Mucosa of stomach (tissue), 1 donor: ENCODE measurements at regions not wholly inside any gene's neighbourhood (a gene's known extent, or its start where the extent isn't known, plus 50 kb on each side); places are given as distances from the start of the nearest gene placed in this dataset.

ENCODE experiments used
- H3K27me3 ChIP-seq: one replicate; pipeline ENCODE4 v1.7.0; 2013; ENCODE audit warnings: mild to moderate bottlenecking, low read length; ENCODE audit not compliant: control insufficient read depth, insufficient read depth
- H3K36me3 ChIP-seq: one replicate; pipeline ENCODE4 v1.7.0; 2013; ENCODE audit warnings: low read length; ENCODE audit not compliant: control insufficient read depth, insufficient read depth
- H3K4me1 ChIP-seq: one replicate; pipeline ENCODE4 v1.7.0; 2013; ENCODE audit warnings: mild to moderate bottlenecking, low read length; ENCODE audit not compliant: control insufficient read depth, insufficient read depth
- H3K4me3 ChIP-seq: one replicate; pipeline ENCODE4 v1.7.0; 2013; ENCODE audit warnings: low read length
- H3K9ac ChIP-seq: one replicate; pipeline ENCODE4 v1.7.0; 2013; ENCODE audit warnings: mild to moderate bottlenecking, low read length, moderate library complexity
- H3K9me3 ChIP-seq: one replicate; pipeline ENCODE4 v1.7.0; 2013; ENCODE audit warnings: mild to moderate bottlenecking, low read length, moderate library complexity; ENCODE audit not compliant: control insufficient read depth
- donor health status: Pancreatic carcinoma.

DNA sequence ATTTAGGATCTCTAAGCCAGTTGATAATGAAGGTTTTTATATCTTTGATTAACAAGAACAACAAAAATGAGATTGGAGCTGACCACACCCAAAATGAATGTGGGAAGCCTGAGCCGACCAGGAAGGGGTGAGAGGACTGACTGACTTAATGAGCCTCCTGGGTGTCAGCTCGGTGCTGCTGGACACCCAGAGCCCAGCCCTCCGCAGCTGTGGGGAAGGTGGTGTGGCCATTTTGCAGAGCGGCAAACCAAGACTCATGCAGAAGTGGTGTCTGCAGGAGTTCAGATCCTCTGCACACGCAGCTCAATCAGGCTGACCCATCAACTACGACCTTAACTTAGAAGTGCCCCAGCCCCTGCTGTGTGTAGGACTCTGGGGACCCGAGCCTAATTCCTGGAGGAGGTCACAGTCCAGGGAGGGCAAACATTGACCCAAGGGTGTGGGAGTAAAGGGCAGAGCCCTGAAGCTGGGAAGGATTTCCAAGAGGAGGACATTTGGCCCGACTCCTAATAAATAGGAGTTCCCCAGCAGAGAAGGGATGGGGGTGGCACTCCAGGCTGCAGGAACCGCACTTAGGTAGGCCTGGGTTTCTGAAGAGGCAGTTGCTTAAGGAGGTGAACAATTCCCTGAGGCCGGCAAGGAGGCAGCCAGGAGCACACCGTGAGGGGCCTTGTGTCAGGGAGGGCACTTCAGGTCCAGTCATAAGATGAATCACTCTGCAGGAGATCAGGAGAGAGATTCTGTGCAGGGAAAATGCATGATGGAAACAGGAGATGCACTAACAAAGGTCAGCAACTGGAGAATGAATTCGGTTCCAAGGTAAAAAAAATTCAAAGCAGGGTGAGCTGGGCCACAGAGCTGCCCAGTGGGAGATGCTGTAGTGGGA lies 197.1 kb upstream of the TPM1 start:
- Histone ChIP-seq H3K9me3 (no peaks in the 10 kb centered on the region), H3K36me3 (no peaks in the 10 kb centered on the region), H3K4me1 (peaks cover 12% of the 10 kb centered on the region), H3K27me3 (no peaks in the 10 kb centered on the region), H3K9ac (no peak overlapping the region), H3K4me3 (no peak overlapping the region)

DNA sequence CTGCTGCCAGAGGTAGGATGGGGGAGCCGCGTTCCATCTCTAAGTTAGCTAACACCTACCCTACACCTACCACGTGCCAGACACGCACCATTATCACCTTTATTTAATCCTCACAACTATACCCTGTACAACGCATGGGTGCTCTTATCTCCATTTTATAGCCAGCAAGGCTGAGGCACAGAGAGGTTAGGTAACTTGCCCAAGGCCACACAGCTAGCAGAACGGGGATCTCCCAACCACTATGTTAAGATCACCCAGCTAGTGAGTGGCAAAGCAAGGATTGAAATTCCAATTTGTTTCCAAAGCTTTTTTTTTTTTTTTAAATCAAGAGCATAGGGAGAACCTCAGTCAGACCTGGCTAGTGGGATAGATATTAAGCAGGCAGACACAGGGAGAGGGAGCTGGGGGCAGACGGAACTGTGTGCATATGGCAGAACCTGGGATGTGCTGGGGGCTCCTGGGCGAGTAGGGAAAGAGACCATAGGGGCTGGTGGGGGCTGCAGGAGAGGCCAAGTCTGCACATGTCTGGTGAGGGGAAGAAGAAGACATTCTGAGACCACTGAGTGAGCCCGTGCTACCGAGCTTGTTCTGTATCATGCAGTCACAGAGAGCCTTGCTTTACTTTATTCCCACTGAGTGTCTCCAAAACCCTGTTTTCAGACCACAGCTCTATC lies 196.3 kb upstream of the TPM1 start:
- Histone ChIP-seq H3K9me3 (no peaks in the 10 kb centered on the region), H3K4me1 (peaks cover 12% of the 10 kb centered on the region), H3K27me3 (no peaks in the 10 kb centered on the region), H3K4me3 (no peak overlapping the region), H3K36me3 (no peaks in the 10 kb centered on the region), H3K9ac (no peak overlapping the region)

DNA sequence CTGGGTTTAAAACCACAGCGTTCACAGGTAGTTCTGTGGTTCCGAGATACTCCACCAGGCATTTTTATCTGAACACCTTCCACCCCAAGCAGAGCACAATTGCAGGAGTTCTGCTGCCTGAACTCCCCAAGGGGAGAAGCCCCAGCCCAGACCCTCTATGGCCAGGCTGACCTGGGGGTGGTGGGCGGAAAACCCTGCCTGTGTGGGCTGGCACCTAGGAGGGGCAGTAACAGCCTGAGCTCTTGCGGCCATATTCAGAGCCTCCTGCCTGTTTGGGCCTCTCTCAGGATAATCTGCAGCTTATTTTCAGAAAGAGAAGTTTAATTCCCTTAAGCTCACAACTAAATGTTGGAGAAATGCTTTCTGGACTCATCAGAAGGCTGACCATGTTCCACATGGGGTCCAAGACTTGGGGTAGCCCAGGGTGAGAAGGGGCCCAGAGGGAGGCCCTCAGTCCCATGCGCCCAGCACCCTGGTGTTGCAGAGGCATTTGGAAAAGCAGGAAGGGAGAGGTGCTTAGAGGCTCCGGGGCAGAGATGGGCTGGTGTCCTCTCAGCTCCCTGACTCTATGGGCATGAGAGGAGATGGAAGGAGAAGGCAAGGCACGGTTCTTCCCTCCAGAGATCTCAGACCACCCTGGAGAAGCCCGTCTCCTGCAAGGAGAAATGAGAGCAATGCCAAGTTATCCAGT lies 195.6 kb upstream of the TPM1 start:
- no peak overlapping the region for H3K9ac ChIP-seq
- H3K9me3 ChIP-seq, result no peaks in the 10 kb centered on the region
- no peaks in the 10 kb centered on the region for H3K27me3 ChIP-seq
- H3K4me1 ChIP-seq, result peaks cover 12% of the 10 kb centered on the region
- H3K36me3 ChIP-seq, result no peaks in the 10 kb centered on the region
- no peak overlapping the region for H3K4me3 ChIP-seq

DNA sequence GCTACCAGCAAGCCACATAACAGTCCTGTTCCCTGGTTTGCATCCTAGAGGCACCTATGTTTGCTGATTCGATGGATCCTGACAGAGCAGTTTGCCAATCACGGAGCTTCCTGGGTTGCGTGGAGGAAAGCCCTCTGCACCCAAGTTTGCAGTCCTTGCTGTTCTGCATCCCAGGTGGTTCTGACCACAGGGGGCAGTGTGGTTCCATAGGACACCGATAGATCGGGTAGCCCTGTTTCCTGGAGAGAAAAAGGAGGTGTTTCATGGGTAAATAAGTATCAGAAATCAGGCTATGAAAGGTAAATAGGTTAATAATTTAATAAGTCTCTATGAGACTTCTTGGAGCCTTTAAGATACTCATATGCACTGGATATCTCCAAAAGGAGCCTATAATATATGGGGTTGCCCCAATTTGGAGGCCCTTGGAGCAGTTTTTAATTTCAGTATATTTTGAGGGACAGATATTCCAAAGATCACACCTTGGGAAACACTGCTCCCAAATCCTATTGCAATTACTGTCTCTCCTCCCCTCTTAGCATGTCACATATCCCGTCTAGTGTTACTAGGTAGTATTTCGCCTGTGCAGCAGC lies 194.6 kb upstream of the TPM1 start:
- Histone ChIP-seq H3K27me3 (no peaks in the 10 kb centered on the region), H3K9me3 (no peaks in the 10 kb centered on the region), H3K4me3 (no peak overlapping the region), H3K9ac (no peak overlapping the region), H3K4me1 (peaks cover 12% of the 10 kb centered on the region), H3K36me3 (no peaks in the 10 kb centered on the region)

DNA sequence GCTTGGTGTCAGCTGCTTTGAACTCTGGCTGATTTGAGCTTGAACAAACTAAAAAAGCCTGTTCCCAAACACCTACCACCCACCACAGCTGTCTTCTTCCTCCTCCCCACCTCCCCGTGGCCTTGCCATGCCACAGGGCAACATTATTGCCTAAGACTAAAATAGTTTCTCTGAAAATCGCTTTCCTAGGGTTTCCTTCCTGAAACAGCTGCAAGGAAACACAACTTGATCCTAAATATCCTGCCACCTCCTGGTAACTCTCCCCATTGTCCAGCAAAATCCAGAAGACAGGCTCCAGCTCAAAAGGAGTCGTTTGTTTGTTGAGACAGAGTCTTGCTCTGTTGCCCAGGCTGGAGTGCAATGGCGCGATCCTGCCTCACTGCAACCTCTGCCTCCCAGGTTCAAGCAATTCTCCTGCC lies 193.9 kb upstream of the TPM1 start:
- Histone ChIP-seq H3K27me3 (no peaks in the 10 kb centered on the region), H3K9ac (no peak overlapping the region), H3K36me3 (no peaks in the 10 kb centered on the region), H3K9me3 (no peaks in the 10 kb centered on the region), H3K4me1 (peaks cover 12% of the 10 kb centered on the region), H3K4me3 (no peak overlapping the region)

DNA sequence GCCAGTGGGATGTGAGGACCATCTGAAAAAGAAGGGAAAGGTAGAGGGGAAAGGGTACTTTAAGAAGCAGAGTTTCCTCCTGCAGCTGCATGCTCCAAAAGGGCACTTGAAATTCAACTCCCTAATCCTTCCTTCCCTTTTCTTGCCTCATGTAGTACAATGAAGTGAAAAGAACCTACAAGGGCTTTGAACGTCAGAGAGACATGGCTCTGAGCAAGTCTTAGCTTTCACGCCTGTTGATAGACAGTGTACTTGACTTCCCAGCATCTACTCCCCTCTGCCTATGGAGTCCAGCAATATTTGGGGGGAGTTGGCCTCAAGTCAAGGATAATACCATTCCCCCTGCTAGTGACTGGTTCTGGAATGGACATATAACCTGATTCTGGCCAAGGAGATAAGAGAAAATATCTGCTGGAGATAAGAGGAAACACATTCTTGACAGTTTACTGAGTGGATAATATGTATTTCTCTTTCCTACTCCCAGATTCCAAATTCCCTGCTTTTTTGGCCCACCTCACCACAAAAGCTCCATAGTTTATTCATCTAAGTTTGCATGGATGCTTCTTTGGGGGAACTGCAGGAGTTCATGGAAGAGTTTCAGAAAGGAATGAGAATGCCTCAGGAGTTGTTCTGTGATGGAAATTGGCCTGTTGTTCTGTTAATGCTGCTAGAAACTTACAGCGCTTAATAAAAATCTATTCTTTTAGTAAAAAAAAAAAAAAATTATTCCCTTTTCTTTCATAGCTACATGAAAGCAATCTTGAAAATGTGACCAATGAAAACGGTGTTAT lies 193.0 kb upstream of the TPM1 start:
- Histone ChIP-seq H3K27me3 (no peaks in the 10 kb centered on the region), H3K9ac (no peak overlapping the region), H3K36me3 (no peaks in the 10 kb centered on the region), H3K9me3 (no peaks in the 10 kb centered on the region), H3K4me3 (no peak overlapping the region), H3K4me1 (peaks cover 12% of the 10 kb centered on the region)

DNA sequence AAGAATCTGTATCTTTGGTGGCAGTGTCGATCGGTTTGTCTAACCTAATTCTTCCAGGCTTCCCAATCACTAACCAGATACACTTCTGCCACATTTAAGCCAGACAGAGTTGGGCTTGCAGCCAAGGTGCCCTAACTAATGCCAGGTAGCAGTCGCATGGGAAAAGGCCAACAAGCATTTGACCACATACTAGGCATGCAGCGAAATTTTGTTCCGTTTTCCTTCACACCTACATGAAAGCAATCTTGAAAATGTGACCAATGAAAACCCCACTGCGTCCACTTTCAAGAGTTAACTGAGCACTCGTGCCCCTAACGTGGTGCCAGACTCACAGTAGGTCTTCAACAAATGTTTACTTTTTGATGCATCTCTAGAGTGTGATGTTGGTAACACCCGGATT lies 192.2 kb upstream of the TPM1 start:
- no peak overlapping the region for H3K9ac ChIP-seq
- no peaks in the 10 kb centered on the region for H3K9me3 ChIP-seq
- no peaks in the 10 kb centered on the region for H3K36me3 ChIP-seq
- peaks cover 5% of the 10 kb centered on the region for H3K4me1 ChIP-seq
- H3K4me3 ChIP-seq, result no peak overlapping the region
- no peaks in the 10 kb centered on the region for H3K27me3 ChIP-seq

DNA sequence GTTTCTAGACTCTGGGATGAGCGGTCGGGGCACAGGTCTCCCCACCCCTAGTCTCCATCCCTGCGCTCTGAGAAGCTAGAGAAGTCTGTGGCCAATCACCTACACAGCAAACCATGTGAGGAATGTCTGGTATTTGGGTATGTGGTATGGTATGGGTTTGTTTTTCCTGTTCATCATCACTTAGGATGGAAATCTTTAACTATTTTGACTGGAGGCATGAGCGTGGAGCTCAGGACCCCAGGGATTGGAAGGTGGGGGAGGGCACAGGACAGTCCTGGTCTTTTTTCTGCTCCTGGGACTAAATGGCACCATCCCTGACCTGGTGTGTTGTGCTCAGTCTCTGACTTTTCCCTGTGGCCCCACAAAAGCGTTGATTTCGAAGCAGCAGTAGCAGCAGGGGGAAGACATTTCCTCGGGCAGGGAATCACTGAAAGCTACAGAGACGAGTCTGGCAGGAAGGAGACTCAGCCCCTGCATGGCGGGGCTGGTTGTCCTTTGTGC lies 191.7 kb upstream of the TPM1 start:
- no peaks in the 10 kb centered on the region for H3K36me3 ChIP-seq
- no peak overlapping the region for H3K4me3 ChIP-seq
- no peaks in the 10 kb centered on the region for H3K9me3 ChIP-seq
- H3K27me3 ChIP-seq, result no peaks in the 10 kb centered on the region
- no peak overlapping the region for H3K9ac ChIP-seq
- H3K4me1 ChIP-seq, result no peaks in the 10 kb centered on the region

DNA sequence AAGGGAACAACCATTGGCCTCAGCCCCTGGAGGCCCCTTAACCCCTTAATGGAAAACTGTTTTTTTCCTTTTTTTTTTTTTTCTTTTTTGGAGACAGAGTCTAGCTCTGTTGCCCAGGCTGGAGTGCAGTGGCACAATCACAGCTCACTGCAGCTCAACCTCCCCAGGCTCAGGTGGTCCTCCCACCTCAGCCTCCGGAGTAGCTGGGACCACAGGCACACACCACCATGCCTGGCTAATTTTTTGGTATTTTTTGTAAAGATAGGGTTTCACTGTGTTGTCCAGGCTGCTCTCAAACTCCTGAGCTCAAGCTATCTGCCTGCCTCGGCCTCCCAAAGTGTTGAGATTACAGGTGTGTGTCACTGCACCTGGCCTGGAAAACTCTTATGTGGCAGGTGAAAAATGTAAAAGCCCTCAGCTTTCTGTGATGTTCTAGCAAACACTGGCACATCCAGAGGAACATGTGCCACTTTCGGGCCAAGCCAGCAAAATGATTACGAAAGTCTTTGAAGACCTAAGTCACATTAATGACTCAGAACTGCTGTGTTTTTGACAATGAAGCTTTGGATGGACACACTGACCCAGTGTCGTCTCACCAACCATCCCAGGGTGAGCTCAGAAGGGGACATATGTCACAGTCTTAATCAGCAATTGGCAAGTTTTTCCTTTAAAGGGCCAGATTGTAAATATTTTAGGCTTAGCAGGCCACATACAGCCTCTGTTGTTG lies 189.3 kb upstream of the TPM1 start:
- Histone ChIP-seq H3K4me3 (no peak overlapping the region), H3K9ac (no peak overlapping the region), H3K4me1 (peaks cover 7% of the 10 kb centered on the region), H3K9me3 (no peaks in the 10 kb centered on the region), H3K36me3 (no peaks in the 10 kb centered on the region), H3K27me3 (peaks cover 3% of the 10 kb centered on the region)

DNA sequence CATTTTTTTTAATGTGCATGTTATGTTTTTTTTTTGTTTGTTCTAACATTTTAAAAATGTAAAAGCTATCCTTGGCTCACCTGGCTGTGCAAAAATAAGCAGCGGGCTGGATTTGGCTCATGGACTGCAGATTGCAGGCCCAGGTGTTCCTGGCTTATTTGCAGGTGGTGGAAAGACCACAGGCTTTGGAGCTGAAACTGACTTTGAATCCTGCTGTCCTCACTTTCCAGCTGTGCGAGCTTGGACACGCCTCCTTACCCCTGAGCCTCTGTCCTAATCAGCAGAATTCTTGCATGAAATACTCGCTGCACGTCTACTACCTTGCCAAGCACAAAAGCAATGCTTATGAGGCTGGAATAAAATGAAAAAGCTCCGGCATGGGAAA lies 188.7 kb upstream of the TPM1 start:
- Histone ChIP-seq H3K4me3 (no peak overlapping the region), H3K36me3 (no peaks in the 10 kb centered on the region), H3K27me3 (peaks cover 3% of the 10 kb centered on the region), H3K9me3 (no peaks in the 10 kb centered on the region), H3K9ac (no peak overlapping the region), H3K4me1 (peaks cover 7% of the 10 kb centered on the region)
